ENCODE measurements at regions not wholly inside any gene's neighbourhood (a gene's known extent, or its start where the extent isn't known, plus 50 kb on each side); places are given as distances from the start of the nearest gene placed in this dataset.

- no peak for DNase-seq
These were observed 351.6 kb downstream of the CYRIA start for GRCh38 chr2:16314001-16314400.

- DNase-seq: no peak
These were observed 352.2 kb downstream of the CYRIA start for GRCh38 chr2:16313235-16313975.

GRCh38 chr2:16312771-16313170 lies 352.9 kb downstream of the CYRIA start:
- DNase-seq: no peak

- no peak for DNase-seq
These were observed 353.9 kb downstream of the CYRIA start for GRCh38 chr2:16311521-16312440.

- DNase-seq: no peak
These were observed 356.8 kb downstream of the CYRIA start for GRCh38 chr2:16308816-16309215.

GRCh38 chr2:16304876-16305590 lies 360.6 kb downstream of the CYRIA start:
- DNase-seq: no peak

- DNase-seq: no peak
These were observed 361.9 kb downstream of the CYRIA start for GRCh38 chr2:16303761-16304160.

GRCh38 chr2:16303273-16303577 lies 362.4 kb downstream of the CYRIA start:
- no peak for DNase-seq

- DNase-seq: no peak
These were observed 362.3 kb downstream of the MYCN start for GRCh38 chr2:16302431-16303272.

GRCh38 chr2:16301961-16302360 lies 361.6 kb downstream of the MYCN start:
- no peak for DNase-seq

GRCh38 chr2:16298866-16299265 lies 358.5 kb downstream of the MYCN start:
- DNase-seq: no peak

- no peak for DNase-seq
These were observed 356.2 kb downstream of the MYCN start for GRCh38 chr2:16296331-16297250.

GRCh38 chr2:16296038-16296290 lies 355.6 kb downstream of the MYCN start:
- DNase-seq: no peak

GRCh38 chr2:16294791-16295190 lies 354.4 kb downstream of the MYCN start:
- no peak for DNase-seq

GRCh38 chr2:16293871-16294270 lies 353.5 kb downstream of the MYCN start:
- no peak for DNase-seq

- no peak for DNase-seq
These were observed 353.0 kb downstream of the MYCN start for GRCh38 chr2:16293398-16293797.

GRCh38 chr2:16291731-16292550 lies 351.6 kb downstream of the MYCN start:
- DNase-seq: no peak

GRCh38 chr2:16291226-16291625 lies 350.9 kb downstream of the MYCN start:
- DNase-seq: no peak

- no peak for DNase-seq
These were observed 350.1 kb downstream of the MYCN start for GRCh38 chr2:16290311-16291020.

Measured in NCI-H2171 (cell line).